ENCODE measurements at regions not wholly inside any gene's neighbourhood (a gene's known extent, or its start where the extent isn't known, plus 50 kb on each side); places are given as distances from the start of the nearest gene placed in this dataset.

DNA sequence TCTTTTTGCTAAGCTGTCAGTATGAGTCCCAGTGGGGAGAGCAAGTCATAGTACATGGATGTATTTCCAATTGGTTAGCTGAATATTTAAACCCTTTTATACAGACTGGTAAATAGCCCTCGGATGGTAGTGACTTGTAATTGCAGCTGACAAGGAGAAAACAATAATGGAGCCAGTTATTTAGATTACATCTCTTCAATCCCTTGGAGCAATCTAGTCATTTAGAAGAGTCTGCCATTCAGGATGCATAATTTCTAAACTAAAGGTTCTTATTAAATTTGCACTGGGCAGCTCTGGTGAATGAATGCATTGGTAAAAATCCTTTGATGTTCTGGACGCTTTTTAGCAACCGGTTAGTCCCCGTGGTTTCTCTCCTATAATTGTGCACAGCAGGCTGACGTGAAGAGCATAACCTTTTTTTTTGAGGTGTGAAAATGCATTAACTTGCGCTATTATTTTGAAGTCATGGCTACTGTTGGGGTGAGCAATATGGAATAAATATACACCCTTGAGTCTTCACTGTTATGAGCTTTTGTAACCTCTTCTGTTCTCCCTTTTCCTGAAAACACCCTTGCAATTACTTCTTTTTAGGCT, 158.6 kb upstream of the CD180 start:
- no peak for TF ChIP-seq CTCF (IDR thresholded peaks at IDR 0.05 in 2 of 3, conservative IDR thresholded peaks at IDR 0.05 in 1 of 3; ENCODE audit: borderline replicate concordance in 1 of 3, insufficient read depth in 1 of 3, low read depth in 2 of 3, low read length in 2 of 3)
- no peak for TF ChIP-seq ZBTB33 (IDR thresholded peaks at IDR 0.05; ENCODE audit: extremely low read depth, insufficient replicate concordance, low read length)
